ENCODE measurements at regions not wholly inside any gene's neighbourhood (a gene's known extent, or its start where the extent isn't known, plus 50 kb on each side); places are given as distances from the start of the nearest gene placed in this dataset.

GRCh38 chr2:43057742-43058725, 168.4 kb downstream of the ZFP36L2 start:
- in situ Hi-C loops (cut with HindIII; ENCODE audit: low sequenced_read_pairs): no loop called here

- in situ Hi-C loops (cut with HindIII; ENCODE audit: low sequenced_read_pairs): no loop called here
These were observed 169.2 kb downstream of the ZFP36L2 start for GRCh38 chr2:43057026-43057741.

GRCh38 chr2:43055985-43056384, 170.4 kb downstream of the ZFP36L2 start:
- in situ Hi-C loops (cut with HindIII; ENCODE audit: low sequenced_read_pairs): no loop called here

- in situ Hi-C loops (cut with HindIII; ENCODE audit: low sequenced_read_pairs): no loop called here
These were observed 171.1 kb downstream of the ZFP36L2 start for GRCh38 chr2:43055086-43055912.

GRCh38 chr2:43054367-43054766, 172.0 kb downstream of the ZFP36L2 start:
- in situ Hi-C loops (cut with HindIII; ENCODE audit: low sequenced_read_pairs): no loop called here

GRCh38 chr2:43052944-43053306, 173.5 kb downstream of the ZFP36L2 start:
- in situ Hi-C loops (cut with HindIII; ENCODE audit: low sequenced_read_pairs): no loop called here

- in situ Hi-C loops (cut with HindIII; ENCODE audit: low sequenced_read_pairs): no loop called here
These were observed 174.0 kb downstream of the ZFP36L2 start for GRCh38 chr2:43052204-43052943.

GRCh38 chr2:43051338-43051737, 175.1 kb downstream of the ZFP36L2 start:
- in situ Hi-C loops (cut with HindIII; ENCODE audit: low sequenced_read_pairs): no loop called here

- in situ Hi-C loops (cut with HindIII; ENCODE audit: low sequenced_read_pairs): no loop called here
These were observed 175.5 kb downstream of the ZFP36L2 start for GRCh38 chr2:43050866-43051265.

GRCh38 chr2:43049836-43050801, 176.3 kb downstream of the ZFP36L2 start:
- in situ Hi-C loops (cut with HindIII; ENCODE audit: low sequenced_read_pairs): no loop called here

- in situ Hi-C loops (cut with HindIII; ENCODE audit: low sequenced_read_pairs): no loop called here
These were observed 179.1 kb downstream of the ZFP36L2 start for GRCh38 chr2:43047187-43047780.

- in situ Hi-C loops (cut with HindIII; ENCODE audit: low sequenced_read_pairs): no loop called here
These were observed 180.5 kb downstream of the ZFP36L2 start for GRCh38 chr2:43045866-43046265.

- in situ Hi-C loops (cut with HindIII; ENCODE audit: low sequenced_read_pairs): loop anchor here (5.0 kb wide), 1 partner anchor 82 kb away; no protein-coding TSS in a partner anchor
These were observed 182.2 kb downstream of the ZFP36L2 start for GRCh38 chr2:43044093-43044681.

GRCh38 chr2:43043553-43043870, 182.9 kb downstream of the ZFP36L2 start:
- in situ Hi-C loops (cut with HindIII; ENCODE audit: low sequenced_read_pairs): loop anchor here (5.0 kb wide), 1 partner anchor 81 kb away; no protein-coding TSS in a partner anchor

GRCh38 chr2:43041661-43042360, 184.6 kb downstream of the ZFP36L2 start:
- in situ Hi-C loops (cut with HindIII; ENCODE audit: low sequenced_read_pairs): loop anchor here (5.0 kb wide), 1 partner anchor 80 kb away; no protein-coding TSS in a partner anchor

GRCh38 chr2:43041173-43041591, 185.2 kb downstream of the ZFP36L2 start:
- in situ Hi-C loops (cut with HindIII; ENCODE audit: low sequenced_read_pairs): loop anchor here (5.0 kb wide), 1 partner anchor 79 kb away; no protein-coding TSS in a partner anchor

- in situ Hi-C loops (cut with HindIII; ENCODE audit: low sequenced_read_pairs): loop anchor here (5.0 kb wide), 1 partner anchor 78 kb away; no protein-coding TSS in a partner anchor
These were observed 186.1 kb downstream of the ZFP36L2 start for GRCh38 chr2:43040084-43040854.
